ENCODE measurements at regions not wholly inside any gene's neighbourhood (a gene's known extent, or its start where the extent isn't known, plus 50 kb on each side); places are given as distances from the start of the nearest gene placed in this dataset.
"Not testable (repeated sequence)": the region's sequence is repeated elsewhere in the genome, so short reads cannot be mapped to it uniquely, and the experiment has no call there.

DNA sequence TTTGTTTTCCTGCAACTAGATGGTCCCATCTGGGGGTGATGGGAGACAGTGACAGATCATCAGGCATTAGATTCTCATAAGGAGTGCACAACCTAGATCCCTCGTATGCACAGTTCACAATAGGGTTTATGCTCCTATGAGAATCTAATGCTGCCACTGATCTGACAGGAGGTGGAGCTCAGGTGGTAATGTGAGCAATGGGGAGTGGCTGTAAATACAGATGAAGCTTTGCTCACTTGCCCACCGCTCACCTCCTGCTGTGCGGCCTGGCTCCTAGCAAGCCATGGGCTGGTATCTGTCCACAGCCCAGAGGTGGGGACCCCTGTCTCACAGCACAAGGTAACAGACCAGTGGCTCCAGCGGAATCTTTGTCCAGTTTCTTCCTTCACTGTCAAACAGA is 284.4 kb upstream of the AUTS2 start:
- not testable (repeated sequence) for DNase-seq

DNA sequence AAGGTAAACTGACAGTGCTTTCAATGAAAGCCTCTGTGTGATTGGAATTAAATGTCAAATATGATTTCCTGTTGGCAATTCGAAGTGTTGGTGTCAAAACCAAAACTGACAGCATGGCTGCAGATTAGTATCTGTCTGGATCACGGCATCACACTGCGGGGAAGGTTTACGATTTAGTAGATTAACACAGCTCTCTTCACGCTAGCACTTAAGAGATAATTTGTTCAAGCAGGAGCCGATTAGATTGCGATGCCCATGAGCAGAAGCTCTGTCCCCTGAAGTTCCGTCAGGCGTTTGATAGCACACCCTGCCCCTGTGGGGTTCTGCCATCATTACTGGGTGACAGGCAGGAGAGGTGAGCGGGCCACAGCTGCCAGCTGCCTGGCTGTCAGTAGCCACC is 279.5 kb upstream of the AUTS2 start:
- no peak overlapping the region for H2BK15ac ChIP-seq (ENCODE audit: low read depth, poor library complexity, severe bottlenecking)
- H2BK12ac ChIP-seq (ENCODE audit: low read length in 2 of 2), result no peak overlapping the region
- H4K8ac ChIP-seq (ENCODE audit: low read length), result no peak overlapping the region
- WGBS, result 69% methylated on average over 10 of the region's 10 CpGs
- no peaks in the 10 kb centered on the region for H3K79me1 ChIP-seq (replicated peaks; ENCODE audit: low read length, poor library complexity, severe bottlenecking)
- no peaks in the 10 kb centered on the region for H3K27me3 ChIP-seq (ENCODE audit: control insufficient read depth in 1 of 2, insufficient read depth in 1 of 2, low read length in 2 of 2)
- H3K36me3 ChIP-seq (ENCODE audit: control insufficient read depth in 1 of 2, insufficient read depth in 2 of 2, low read depth in 1 of 2, low read length in 2 of 2), result no peaks in the 10 kb centered on the region
- H3K4me1 ChIP-seq (ENCODE audit: control insufficient read depth, insufficient read depth, low read depth, low read length), result no peaks in the 10 kb centered on the region
- no peak overlapping the region for H2BK120ac ChIP-seq (ENCODE audit: low read depth, low read length)
- no peak overlapping the region for H3K4me3 ChIP-seq (ENCODE audit: insufficient read depth in 1 of 2, low read depth in 1 of 2, low read length in 2 of 2)
- H3K9me3 ChIP-seq (ENCODE audit: control insufficient read depth, low read length), result no peaks in the 10 kb centered on the region
- no peak overlapping the region for H3K27ac ChIP-seq (ENCODE audit: low read length, poor library complexity, severe bottlenecking)
- H2AK5ac ChIP-seq (ENCODE audit: low read length, severe bottlenecking), result no peak overlapping the region
- H3K23ac ChIP-seq (ENCODE audit: low read length in 2 of 2), result no peak overlapping the region
- H3K18ac ChIP-seq (ENCODE audit: low read depth in 1 of 2, low read length in 2 of 2), result no peak overlapping the region
- no peak overlapping the region for H3K9ac ChIP-seq (ENCODE audit: low read length)
- no peak overlapping the region for H4K91ac ChIP-seq (ENCODE audit: low read length)
- no peak overlapping the region for H2AFZ ChIP-seq (ENCODE audit: low read depth, low read length)
- no peak for DNase-seq
- no peak overlapping the region for H3K4ac ChIP-seq (ENCODE audit: low read depth in 1 of 2, low read length in 2 of 2)
- H3K4me2 ChIP-seq (ENCODE audit: low read length, poor library complexity, severe bottlenecking), result no peak overlapping the region
- no peak overlapping the region for H2BK5ac ChIP-seq (ENCODE audit: low read depth, low read length, poor library complexity, severe bottlenecking)
- no peak overlapping the region for H3K14ac ChIP-seq (ENCODE audit: low read length in 2 of 2)

More for the DNA sequence above, 284.4 kb upstream of the AUTS2 start:
- not testable (repeated sequence) for H3K23ac ChIP-seq (ENCODE audit: low read length in 2 of 2); H2BK5ac ChIP-seq (ENCODE audit: low read depth, low read length, poor library complexity, severe bottlenecking); H2AK5ac ChIP-seq (ENCODE audit: low read length, severe bottlenecking); H3K79me1 ChIP-seq (replicated peaks; ENCODE audit: low read length, poor library complexity, severe bottlenecking); H3K4me3 ChIP-seq (ENCODE audit: insufficient read depth in 1 of 2, low read depth in 1 of 2, low read length in 2 of 2); H3K4ac ChIP-seq (ENCODE audit: low read depth in 1 of 2, low read length in 2 of 2); H3K9me3 ChIP-seq (ENCODE audit: control insufficient read depth, low read length); H2BK12ac ChIP-seq (ENCODE audit: low read length in 2 of 2); H3K18ac ChIP-seq (ENCODE audit: low read depth in 1 of 2, low read length in 2 of 2); H3K27me3 ChIP-seq (ENCODE audit: control insufficient read depth in 1 of 2, insufficient read depth in 1 of 2, low read length in 2 of 2); H3K36me3 ChIP-seq (ENCODE audit: control insufficient read depth in 1 of 2, insufficient read depth in 2 of 2, low read depth in 1 of 2, low read length in 2 of 2); H2BK120ac ChIP-seq (ENCODE audit: low read depth, low read length); H2AFZ ChIP-seq (ENCODE audit: low read depth, low read length); H3K9ac ChIP-seq (ENCODE audit: low read length); H3K4me1 ChIP-seq (ENCODE audit: control insufficient read depth, insufficient read depth, low read depth, low read length); H3K14ac ChIP-seq (ENCODE audit: low read length in 2 of 2); H3K27ac ChIP-seq (ENCODE audit: low read length, poor library complexity, severe bottlenecking); H3K4me2 ChIP-seq (ENCODE audit: low read length, poor library complexity, severe bottlenecking); H4K91ac ChIP-seq (ENCODE audit: low read length); H2BK15ac ChIP-seq (ENCODE audit: low read depth, poor library complexity, severe bottlenecking); H4K8ac ChIP-seq (ENCODE audit: low read length)
- 90% methylated on average over 3 of the region's 4 CpGs for WGBS

DNA sequence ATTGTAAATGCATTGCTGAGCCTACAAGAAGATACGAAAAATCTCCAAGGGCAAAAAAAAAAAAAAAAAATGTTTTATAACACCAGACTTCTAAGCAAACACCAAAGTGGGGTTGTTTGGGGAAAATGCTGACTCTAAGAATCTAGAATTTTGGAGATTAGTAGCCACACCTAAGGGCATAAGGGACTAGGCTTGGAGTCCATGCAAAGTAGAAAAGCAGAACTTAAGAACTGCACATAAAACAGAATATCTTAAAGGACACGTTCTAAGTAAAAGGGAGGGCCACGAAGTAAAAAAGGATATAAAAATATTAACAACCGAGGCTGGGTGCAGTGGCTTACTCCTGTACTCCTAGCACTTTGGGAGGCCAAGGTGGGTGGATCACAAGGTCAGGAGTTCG is 269.8 kb upstream of the AUTS2 start:
- Histone ChIP-seq H3K27me3 (ENCODE audit: control insufficient read depth in 1 of 2, insufficient read depth in 1 of 2, low read length in 2 of 2) (no peaks in the 10 kb centered on the region), H2BK5ac (ENCODE audit: low read depth, low read length, poor library complexity, severe bottlenecking) (no peak overlapping the region), H3K14ac (ENCODE audit: low read length in 2 of 2) (no peak overlapping the region), H3K9ac (ENCODE audit: low read length) (no peak overlapping the region), H2AFZ (ENCODE audit: low read depth, low read length) (no peak overlapping the region), H3K4me1 (ENCODE audit: control insufficient read depth, insufficient read depth, low read depth, low read length) (no peaks in the 10 kb centered on the region), H2BK15ac (ENCODE audit: low read depth, poor library complexity, severe bottlenecking) (no peak overlapping the region), H3K4ac (ENCODE audit: low read depth in 1 of 2, low read length in 2 of 2) (no peak overlapping the region), H3K36me3 (ENCODE audit: control insufficient read depth in 1 of 2, insufficient read depth in 2 of 2, low read depth in 1 of 2, low read length in 2 of 2) (no peaks in the 10 kb centered on the region), H4K8ac (ENCODE audit: low read length) (no peak overlapping the region), H3K4me3 (ENCODE audit: insufficient read depth in 1 of 2, low read depth in 1 of 2, low read length in 2 of 2) (no peak overlapping the region), H3K18ac (ENCODE audit: low read depth in 1 of 2, low read length in 2 of 2) (no peak overlapping the region), H4K91ac (ENCODE audit: low read length) (no peak overlapping the region), H3K27ac (ENCODE audit: low read length, poor library complexity, severe bottlenecking) (no peak overlapping the region), H2AK5ac (ENCODE audit: low read length, severe bottlenecking) (no peak overlapping the region), H3K9me3 (ENCODE audit: control insufficient read depth, low read length) (no peaks in the 10 kb centered on the region), H2BK12ac (ENCODE audit: low read length in 2 of 2) (no peak overlapping the region), H2BK120ac (ENCODE audit: low read depth, low read length) (no peak overlapping the region), H3K79me1 (replicated peaks; ENCODE audit: low read length, poor library complexity, severe bottlenecking) (no peaks in the 10 kb centered on the region), H3K4me2 (ENCODE audit: low read length, poor library complexity, severe bottlenecking) (no peak overlapping the region), H3K23ac (ENCODE audit: low read length in 2 of 2) (no peak overlapping the region)
- DNase-seq, result no peak
- WGBS, result 79% methylated on average over 4 of the region's 5 CpGs

DNA sequence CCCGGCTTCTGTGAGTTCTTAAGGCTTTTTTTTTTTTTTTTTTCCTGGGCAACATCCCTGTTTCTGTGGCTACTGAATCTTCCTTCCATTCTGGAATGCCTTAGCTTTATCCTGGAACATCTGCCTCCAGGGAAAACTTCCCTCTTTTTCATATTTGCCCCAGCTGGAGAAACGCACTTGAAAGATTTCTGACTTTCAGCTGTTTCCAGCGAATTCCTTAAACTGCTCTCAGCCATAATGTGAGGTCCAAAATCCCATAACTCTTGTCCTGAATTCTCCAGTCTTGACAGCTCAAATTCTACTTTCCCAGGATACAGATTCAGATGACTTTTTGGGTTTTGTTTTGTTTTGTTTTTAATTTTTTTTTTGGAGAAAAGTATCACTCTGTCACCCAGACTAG is 263.6 kb upstream of the AUTS2 start:
- peaks cover 0 to 17% of the 10 kb centered on the region in 2 experiments for H3K27me3 ChIP-seq (ENCODE audit: control insufficient read depth in 1 of 2, insufficient read depth in 1 of 2, low read length in 2 of 2)
- H2BK12ac ChIP-seq (ENCODE audit: low read length in 2 of 2), result no peak overlapping the region
- H2AK5ac ChIP-seq (ENCODE audit: low read length, severe bottlenecking), result no peak overlapping the region
- H3K4me2 ChIP-seq (ENCODE audit: low read length, poor library complexity, severe bottlenecking), result no peak overlapping the region
- no peaks in the 10 kb centered on the region for H3K36me3 ChIP-seq (ENCODE audit: control insufficient read depth in 1 of 2, insufficient read depth in 2 of 2, low read depth in 1 of 2, low read length in 2 of 2)
- no peak overlapping the region for H3K27ac ChIP-seq (ENCODE audit: low read length, poor library complexity, severe bottlenecking)
- no peak overlapping the region for H2AFZ ChIP-seq (ENCODE audit: low read depth, low read length)
- no peak overlapping the region for H3K4ac ChIP-seq (ENCODE audit: low read depth in 1 of 2, low read length in 2 of 2)
- DNase-seq, result no peak
- 50% methylated on average over 3 of the region's 3 CpGs for WGBS
- no peak overlapping the region for H3K23ac ChIP-seq (ENCODE audit: low read length in 2 of 2)
- H2BK15ac ChIP-seq (ENCODE audit: low read depth, poor library complexity, severe bottlenecking), result no peak overlapping the region
- no peak overlapping the region for H4K91ac ChIP-seq (ENCODE audit: low read length)
- no peak overlapping the region for H3K18ac ChIP-seq (ENCODE audit: low read depth in 1 of 2, low read length in 2 of 2)
- peaks cover 1% of the 10 kb centered on the region for H3K4me1 ChIP-seq (ENCODE audit: control insufficient read depth, insufficient read depth, low read depth, low read length)
- no peaks in the 10 kb centered on the region for H3K9me3 ChIP-seq (ENCODE audit: control insufficient read depth, low read length)
- H3K14ac ChIP-seq (ENCODE audit: low read length in 2 of 2), result no peak overlapping the region
- no peaks in the 10 kb centered on the region for H3K79me1 ChIP-seq (replicated peaks; ENCODE audit: low read length, poor library complexity, severe bottlenecking)
- no peak overlapping the region for H3K9ac ChIP-seq (ENCODE audit: low read length)
- H2BK5ac ChIP-seq (ENCODE audit: low read depth, low read length, poor library complexity, severe bottlenecking), result no peak overlapping the region
- no peak overlapping the region for H2BK120ac ChIP-seq (ENCODE audit: low read depth, low read length)
- no peak overlapping the region for H3K4me3 ChIP-seq (ENCODE audit: insufficient read depth in 1 of 2, low read depth in 1 of 2, low read length in 2 of 2)
- H4K8ac ChIP-seq (ENCODE audit: low read length), result no peak overlapping the region
